GM19239 (cell line): ENCODE measurements at regions not wholly inside any gene's neighbourhood (a gene's known extent, or its start where the extent isn't known, plus 50 kb on each side); places are given as distances from the start of the nearest gene placed in this dataset.
"Not testable (repeated sequence)": the region's sequence is repeated elsewhere in the genome, so short reads cannot be mapped to it uniquely, and the experiment has no call there.

ENCODE experiments used
- DNase-seq: peaks from one replicate; pipeline ENCODE4 v3.0.0; 2011; ENCODE audit warnings: low spot score; ENCODE audit not compliant: insufficient read length
- FAIRE-seq: peaks from 2 replicates; lab custom pipeline; 2011; peaks lifted over from hg19 to GRCh38; lab: Jason Lieb, UNC

DNA sequence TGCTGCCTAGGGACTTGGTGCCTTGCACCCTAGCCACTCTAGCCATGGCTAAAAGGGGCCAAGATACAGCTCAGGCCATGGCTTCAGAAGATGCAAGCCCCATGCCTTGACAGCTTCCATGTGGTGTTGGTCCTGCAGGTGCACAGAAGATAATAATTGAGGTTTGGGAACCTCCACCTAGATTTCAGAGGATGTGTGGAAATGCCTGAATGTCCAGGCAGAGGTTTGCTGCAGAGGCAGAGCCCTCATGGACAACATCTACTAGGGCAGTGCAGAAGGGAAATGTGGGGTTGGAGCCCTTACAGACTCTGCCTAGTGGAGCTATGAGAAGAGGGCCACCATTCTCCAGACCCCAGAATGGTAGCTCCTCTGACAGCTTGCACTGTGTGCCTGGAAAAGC, 118.7 kb downstream of the APIP start:
- not testable (repeated sequence) for DNase-seq, FAIRE-seq

DNA sequence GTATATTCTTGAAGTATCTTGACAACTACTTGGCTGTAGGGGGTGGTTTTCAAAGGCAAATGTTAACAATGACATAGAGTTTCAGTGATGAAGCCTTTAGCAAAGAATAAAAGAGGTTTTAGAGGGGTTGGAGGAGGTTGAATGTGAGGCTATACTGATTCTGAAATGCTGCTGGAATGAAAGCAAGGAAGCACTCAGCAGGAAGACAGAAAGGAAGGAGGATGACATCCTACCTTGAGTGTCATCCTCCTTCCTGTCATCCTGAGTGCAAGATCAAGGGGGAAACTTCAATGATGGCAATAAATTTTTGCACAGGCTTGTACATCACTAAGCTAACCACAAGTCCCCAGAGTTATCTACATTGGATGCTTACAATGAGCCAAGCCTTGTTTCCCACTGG, 120.5 kb downstream of the APIP start:
- FAIRE-seq: no peak

DNA sequence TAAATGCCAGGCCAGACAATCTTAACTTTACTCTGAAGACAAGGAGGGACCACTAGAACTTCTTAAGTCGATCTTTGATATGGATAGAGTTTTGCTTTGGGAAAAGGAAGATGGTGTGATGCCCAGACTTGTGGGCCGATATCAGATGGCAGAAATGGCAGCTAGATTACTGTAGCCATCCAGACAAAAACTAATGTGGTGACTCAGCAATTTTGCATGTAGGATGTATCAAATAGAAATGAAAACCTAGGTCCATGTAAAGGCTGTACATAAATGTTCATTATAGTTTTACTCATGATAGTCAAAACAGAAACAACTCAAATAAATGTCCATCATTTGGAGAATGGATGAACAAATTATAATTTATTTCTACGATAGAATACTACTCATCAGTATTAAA, 121.5 kb downstream of the APIP start:
- DNase-seq (no peak), FAIRE-seq (no peak)

More for the DNA sequence above, 120.5 kb downstream of the APIP start:
- no peak for DNase-seq

DNA sequence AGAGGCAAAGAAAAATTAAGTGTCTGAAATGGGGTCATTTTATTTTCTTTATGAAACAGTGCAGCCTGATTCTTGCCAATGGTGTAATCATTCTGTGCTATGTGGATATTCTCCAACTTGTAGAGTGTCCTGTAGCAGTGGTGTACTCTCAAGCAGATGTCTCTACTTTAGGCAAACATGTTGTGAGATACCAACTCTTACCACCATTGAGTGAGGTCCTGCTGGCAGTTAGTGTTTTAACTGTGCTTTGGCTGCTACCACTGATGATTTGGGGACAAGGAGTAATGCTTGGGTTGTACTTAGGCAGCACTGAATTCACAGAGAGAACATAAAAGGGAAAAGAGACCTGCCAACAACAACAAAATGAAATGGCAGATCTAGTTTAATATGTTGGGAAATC, 122.5 kb downstream of the APIP start:
- no peak for FAIRE-seq
- DNase-seq: no peak

DNA sequence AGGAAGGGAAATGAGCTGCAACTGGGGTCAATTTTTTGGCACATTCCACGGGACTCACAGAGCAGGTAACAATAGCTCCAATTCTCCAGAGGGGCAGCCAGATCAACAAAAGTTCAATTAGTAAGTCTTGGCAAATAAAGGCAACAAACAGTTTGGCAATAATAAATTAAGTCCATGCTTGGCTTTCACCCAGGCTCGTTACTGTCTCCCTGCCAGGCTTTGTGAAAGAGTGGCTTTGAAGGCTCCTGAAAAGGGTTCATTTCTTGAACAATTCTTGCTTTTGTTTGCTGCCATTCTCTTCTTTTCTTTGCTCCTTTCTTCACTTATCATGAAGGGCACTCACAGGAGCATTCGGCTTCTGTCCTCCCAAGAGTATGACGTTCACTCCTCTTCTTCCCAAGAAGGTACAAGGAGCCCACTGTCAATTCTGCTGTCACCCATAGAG, 123.3 kb downstream of the APIP start:
- DNase-seq (no peak), FAIRE-seq (no peak)

DNA sequence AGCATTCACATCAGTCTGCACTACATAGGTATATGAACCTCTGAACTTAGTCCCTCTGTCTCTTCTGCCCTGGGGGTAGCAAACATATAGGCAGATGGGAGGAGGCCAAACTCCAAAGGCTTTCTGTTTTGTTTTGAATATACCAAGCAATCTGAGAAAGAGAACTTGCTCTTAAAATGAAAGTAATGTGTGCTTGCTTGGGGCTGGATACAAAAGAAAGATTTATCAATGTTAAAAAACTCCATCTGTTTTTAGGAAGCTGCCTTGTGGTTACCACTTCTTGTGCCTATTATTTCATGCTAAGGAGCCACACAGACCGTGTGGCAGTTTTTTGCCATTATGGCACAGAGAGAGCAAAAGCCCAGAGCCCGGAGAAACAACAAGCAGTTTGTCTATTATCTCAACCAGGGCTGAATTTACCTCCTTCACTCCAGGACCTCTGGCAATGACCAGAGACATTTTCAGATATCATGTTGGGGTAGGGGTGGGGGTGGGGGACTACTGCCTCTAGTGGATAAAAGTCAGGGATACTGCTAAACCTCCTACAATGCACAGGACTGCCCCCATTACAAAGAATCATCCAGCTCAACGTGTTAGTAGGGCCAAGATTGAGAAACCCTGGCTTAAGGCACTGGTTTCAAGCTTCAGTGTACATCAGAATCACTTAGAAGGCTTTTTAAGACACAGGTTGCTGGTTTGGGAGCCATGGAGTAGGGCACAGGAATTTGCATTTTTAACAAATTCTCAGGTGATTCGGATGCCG, 124.2 kb downstream of the APIP start:
- DNase-seq (peak; percentile 5), FAIRE-seq (peak; percentile 53)

DNA sequence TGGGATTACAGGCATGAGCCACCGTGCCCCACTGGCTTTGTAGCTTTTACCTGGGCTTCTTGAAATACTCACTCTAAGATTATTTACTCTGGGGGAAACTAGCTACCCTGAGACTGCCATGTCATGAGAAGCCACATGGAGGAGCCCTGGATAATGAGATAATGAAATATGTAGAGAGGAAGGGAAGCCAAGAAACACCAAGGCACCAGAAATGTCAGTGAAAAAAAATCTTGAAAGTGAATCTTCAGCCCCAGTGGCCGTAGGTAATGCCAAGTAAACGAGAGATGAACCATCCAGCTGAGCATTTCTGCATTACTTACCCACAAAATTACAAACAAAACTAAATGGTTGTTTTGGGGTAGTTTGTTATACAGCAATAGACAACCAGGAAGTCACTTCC, 125.6 kb downstream of the APIP start:
- DNase-seq: no peak
- no peak for FAIRE-seq

DNA sequence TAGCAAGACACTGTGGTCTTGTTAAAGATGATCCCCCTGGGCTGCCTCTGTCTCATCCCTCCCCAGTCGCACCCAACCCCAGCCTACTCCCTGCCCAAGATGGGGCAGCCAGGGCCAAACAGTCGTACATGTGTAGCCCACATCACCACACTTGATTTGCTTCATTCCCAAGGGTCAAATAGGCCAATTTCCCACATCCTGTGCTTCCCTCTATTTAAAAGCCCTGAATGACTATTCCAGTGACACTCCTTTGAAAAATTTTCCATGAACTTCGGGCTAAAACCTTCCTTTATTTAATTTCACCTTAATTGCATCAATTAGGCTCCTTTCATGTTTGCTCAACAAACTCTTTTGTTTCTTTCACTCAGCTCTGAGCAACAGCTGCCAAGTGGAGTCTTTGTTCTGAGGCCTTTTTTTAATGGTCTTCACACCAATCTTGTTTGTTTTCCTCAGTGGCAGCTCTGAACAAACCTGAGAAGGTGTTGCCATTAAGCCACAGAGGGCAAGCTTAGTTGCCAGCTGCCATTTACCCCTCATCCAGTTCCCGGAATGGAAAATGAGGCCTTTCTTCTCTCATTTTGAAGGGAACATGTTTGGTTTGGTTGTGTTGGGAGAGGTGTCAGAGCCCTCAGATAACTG, 126.9 kb downstream of the APIP start:
- no peak for FAIRE-seq
- DNase-seq: no peak

DNA sequence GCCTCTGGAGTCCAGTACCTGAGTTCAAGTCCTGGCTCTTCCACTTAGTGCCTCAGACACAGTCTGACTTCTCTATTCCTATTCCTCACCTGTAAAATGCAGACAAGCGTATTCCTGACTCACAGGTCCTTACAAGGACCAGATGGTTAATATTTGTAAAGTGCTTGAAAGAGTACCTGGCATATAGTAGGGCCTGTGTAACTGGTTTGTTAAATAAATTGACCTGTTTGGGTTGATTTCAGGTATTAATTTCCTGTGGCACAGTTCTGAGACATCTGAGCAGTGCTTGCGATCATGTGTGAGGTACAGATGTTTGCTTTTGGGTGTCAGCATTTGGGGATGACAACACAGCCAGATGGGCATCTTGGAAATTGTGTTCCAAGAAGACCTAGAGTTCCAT, 127.5 kb downstream of the APIP start:
- DNase-seq (no peak), FAIRE-seq (no peak)

DNA sequence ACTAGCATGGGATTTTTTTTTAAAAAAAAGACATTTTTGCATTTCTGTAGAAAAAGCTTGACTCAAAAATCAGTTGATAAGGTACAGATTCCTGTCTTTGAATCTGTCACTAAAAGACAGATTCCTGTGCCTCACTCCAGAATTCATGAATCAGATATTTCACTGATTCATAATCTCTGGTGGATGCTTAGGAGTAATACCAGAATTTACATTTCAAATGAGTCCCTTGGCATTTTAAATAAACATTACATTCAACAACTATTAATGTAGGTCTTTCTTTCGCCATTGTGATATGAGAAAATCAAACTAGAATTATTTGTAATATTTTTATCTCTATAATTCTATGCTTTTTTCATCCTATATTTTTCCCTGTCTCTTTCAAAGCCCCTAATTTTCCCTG, 128.3 kb downstream of the APIP start:
- DNase-seq (no peak), FAIRE-seq (no peak)

DNA sequence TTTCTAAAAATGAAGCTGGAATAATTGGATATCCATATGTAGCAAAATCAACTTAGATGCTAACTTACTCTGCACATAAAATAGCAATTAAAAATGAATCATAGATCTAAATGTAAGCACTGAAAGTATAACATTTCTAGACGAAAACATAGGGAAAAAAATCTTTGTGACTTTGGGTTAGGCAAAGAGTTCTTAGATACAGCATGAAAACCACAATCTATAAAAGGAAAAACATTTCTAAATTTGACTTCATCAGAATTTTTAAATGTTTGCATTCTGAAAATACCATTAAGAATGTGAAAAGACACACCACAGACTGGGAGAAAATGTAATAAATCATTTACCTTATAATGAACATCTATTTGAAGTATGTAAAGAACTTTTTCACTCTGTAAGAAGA, 128.8 kb downstream of the APIP start:
- FAIRE-seq: no peak
- DNase-seq: no peak

DNA sequence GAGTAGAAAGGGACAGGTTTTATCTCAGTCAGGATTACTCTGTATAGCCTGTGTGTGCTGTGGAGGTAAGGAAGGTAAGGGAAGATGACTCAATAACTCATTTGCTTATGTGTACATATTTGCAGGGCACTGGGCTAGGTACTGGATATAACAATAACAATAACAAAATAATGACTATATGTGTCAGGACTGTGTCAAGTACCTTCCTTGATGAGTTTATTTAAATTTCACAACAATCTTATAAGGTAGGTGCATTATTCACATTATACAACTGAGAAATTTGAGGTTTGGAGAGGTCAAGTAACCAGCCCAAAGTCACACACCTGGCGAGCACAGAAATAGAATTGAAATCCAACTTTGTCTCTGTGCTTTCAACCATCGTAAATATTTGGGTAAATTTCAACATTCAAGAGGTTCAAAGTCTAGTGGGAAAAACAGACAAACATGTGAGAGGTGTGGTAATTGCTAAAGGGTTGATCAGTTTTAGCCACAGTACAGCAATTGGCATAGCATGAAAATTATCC, 131.8 kb downstream of the APIP start:
- FAIRE-seq (no peak), DNase-seq (no peak)

DNA sequence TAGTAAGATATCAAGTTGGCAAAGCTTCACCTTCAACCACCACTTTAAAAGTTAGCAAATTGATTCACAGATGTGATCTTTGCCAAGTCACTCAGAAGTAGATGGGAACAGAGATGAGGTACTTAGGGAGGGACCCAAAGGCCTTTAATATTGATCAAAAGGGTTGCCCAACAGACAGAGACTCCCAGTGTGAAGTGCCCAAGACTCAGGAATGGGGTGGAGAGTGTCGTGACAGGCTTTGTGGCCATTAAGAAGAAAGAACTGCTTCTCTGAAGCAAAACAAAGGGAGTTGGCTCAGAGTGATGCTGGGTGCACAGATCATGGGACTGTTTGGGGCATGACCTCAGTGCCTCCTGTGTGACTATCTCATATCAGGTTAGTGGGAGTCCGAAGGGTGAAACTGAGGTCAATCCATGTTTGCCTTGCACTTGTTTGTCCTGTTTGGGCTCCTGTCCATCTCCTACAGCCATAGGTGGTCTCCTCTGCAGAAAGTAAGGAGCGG, 132.3 kb downstream of the APIP start:
- FAIRE-seq: no peak

DNA sequence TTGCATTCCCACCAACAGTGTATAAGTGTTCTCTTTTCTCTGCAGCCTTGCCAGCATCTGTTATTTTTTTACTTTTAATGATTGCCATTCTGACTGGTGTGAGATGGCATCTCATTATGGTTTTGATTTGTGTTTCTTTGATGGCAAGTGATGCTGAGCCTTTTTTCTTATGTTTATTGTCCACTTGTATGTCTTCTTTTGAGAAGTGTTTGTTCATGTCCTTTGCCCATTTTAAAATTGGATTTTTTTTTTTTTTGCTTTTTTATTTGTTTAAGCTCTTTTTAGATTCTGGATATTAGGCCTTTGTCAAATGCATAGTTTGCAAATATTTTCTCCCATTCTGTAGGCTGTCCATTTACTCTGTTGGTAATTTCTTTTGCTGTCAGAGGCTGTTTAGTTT, 134.4 kb downstream of the APIP start:
- not testable (repeated sequence) for FAIRE-seq

More for the DNA sequence above, 132.3 kb downstream of the APIP start:
- DNase-seq: no peak

DNA sequence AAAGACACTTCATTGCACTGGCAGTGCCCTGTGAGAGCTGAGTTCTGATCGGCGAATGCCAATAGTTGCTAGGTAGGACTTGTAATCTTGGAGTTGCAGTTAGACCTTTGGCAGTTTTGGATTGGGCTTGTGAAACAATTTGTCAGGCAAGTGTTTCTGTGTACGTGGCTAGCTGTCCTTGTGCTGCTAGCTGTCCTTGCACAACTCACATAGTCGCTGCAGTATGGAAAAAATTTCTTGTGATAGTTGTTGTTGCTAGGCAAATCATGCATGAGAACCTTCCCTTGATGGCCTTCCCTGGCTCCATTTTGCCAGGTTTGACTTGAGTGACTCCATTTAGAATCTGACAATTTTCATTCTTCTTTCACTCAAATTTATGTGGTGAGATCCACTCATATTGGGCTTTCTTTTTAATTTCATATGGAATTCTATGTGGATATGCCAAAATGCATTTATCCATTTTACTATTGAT, 140.7 kb downstream of the APIP start:
- no peak for FAIRE-seq

More for the DNA sequence above, 134.4 kb downstream of the APIP start:
- DNase-seq: not testable (repeated sequence)

DNA sequence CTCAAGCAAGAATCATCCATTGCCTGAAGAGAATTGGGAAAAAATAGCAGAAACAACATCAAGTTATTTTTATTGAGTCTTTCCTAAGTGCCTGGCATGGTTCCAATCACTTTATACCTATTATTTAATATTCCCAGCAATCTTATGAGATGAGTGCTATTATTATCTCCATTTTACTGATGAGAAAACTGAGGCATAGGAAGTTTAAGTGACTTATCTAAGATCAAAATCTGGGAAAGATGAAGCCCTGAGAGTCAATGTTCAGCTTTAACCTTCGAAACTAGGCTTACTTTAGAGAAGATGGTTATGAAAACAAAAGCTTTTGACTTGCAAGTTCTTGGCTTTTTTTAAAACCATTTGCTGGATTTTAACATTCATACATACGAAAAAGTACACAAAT, 141.6 kb downstream of the APIP start:
- FAIRE-seq (no peak), DNase-seq (no peak)

More for the DNA sequence above, 140.7 kb downstream of the APIP start:
- DNase-seq: no peak

DNA sequence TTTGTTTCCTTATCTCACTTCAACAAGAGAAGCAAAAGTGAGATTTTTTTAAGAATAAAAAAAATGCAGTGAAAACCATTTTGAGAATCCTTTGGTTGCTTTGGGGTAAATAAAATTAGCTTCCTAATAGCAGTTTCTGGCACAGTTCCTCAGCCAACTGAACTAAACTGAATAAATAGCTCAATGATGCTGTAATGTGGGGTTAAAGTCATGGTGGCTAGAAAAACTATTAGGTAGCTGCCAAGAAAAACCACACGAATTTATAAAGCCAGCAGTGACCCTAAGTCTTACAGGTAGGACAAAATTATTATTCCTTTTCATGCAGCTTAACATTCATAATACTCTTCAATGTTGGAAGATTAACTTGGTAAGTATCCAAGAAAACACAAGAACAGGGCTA, 142.4 kb downstream of the APIP start:
- no peak for FAIRE-seq
- no peak for DNase-seq

DNA sequence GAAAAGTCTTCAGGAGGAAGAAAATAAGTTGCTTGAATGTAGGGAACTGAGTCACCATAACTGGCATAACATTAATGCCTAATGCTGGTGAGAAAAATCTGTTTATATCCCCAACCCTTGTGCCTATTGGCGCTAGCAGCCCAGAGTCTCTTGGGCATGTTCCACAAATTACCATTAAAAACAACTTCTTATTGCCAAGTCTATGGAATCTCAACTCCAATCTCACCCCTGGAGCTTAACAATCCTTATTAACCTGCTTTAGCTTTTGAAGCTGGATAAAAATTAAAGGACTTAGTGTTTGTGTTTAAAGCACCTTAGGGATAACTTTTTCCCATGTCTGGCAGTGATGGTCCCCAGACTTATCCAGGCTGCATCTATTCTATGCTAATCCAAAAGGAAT, 143.0 kb downstream of the APIP start:
- FAIRE-seq (no peak), DNase-seq (no peak)

DNA sequence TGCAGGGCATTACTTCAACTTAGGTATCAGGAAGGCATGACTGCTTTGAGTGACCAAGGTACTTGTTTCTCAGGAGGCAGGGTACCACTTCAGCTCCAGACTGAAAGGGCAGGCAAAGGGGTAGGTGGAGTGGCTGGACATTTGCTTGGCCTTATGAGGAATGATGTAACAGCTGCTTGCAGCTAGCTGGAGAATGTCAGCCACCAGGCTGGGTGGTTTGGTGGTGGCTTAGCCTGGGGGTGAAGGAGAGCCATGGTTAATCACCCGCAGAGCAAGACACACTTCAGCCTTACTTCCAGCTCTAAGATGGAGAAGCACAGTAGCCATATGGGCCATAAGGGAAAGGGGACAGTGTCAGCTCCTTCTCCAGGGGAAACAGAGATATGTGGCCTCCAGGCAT, 146.1 kb downstream of the APIP start:
- DNase-seq (no peak), FAIRE-seq (no peak)

DNA sequence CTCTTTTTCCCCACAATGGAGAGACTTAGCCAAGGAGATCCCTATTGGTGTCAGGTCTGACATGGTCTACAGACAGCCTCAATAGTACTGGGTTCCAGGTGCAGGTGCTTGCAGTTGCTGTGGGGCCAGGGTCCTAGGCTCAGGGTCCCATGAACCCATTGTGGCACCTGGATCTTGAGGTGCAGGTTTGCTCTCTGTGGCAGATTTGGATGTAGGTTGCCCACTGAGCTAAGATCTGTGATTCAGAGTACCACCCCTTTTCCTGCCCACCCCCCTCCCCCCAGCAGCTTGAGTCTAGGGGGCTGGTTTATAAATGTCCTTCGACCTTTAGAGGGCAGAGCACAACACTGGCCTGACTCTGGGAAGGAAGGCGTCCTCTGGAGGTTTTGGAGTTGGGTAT, 147.0 kb downstream of the APIP start:
- no peak for DNase-seq
- FAIRE-seq: no peak

DNA sequence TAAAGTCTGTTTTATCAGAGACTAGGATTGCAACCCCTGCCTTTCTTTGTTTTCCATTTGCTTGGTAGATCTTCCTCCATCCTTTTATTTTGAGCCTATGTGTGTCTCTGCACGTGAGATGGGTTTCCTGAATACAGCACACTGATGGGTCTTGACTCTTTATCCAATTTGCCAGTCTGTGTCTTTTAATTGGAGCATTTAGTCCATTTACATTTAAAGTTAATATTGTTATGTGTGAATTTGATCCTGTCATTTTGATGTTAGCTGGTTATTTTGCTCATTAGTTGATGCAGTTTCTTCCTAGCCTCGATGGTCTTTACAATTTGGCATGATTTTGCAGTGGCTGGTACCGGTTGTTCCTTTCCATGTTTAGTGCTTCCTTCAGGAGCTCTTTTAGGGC, 141.7 kb downstream of the EHF start:
- DNase-seq, FAIRE-seq: not testable (repeated sequence)
